Transverse colon (tissue), 3 donors: ENCODE measurements at regions not wholly inside any gene's neighbourhood (a gene's known extent, or its start where the extent isn't known, plus 50 kb on each side); places are given as distances from the start of the nearest gene placed in this dataset.

ENCODE experiments used
- POLR2A ChIP-seq: fragments of 450-650 bp; IDR thresholded peaks from one replicate; pipeline ENCODE4 v1.6.1; 2016; ENCODE audit warnings: antibody characterized with exemption, mild to moderate bottlenecking, moderate library complexity
- TF ChIP-seq, protein P1 (sequence below), 5 experiments: fragments of 200-600 bp in 3 of 5; fragments of 450-650 bp in 2 of 5; sonication (generic) in 3 of 5; IDR thresholded peaks; 1 replicate in 2 of 5; 2 replicates in 3 of 5; pipeline ENCODE4 v1.5.1; 2016 to 2017; ENCODE audit warnings: antibody characterized with exemption in 5 of 5, inconsistent platforms in 3 of 5, mild to moderate bottlenecking in 2 of 5, moderate library complexity in 1 of 5

DNA sequence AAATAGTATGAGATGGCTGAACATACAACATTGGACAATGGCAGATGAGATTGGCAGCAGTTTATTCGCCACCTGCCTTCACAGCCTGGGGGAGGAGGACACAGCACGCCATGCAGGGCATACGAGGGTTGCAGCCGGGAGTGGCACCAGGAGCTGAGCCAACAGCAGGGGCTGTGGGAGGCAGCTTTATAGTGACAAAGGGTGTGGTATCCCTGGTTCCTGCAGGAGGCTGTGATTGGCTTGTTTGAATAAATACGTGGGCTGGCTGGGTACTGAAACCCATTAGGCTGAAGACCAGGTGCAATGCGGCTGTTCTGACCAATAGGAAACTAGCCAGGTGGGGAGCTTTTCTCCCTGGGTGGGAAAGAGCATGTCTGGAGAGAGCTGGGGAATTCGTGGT is 68.9 kb upstream of the LEP start:
- TF ChIP-seq, protein P1, sequence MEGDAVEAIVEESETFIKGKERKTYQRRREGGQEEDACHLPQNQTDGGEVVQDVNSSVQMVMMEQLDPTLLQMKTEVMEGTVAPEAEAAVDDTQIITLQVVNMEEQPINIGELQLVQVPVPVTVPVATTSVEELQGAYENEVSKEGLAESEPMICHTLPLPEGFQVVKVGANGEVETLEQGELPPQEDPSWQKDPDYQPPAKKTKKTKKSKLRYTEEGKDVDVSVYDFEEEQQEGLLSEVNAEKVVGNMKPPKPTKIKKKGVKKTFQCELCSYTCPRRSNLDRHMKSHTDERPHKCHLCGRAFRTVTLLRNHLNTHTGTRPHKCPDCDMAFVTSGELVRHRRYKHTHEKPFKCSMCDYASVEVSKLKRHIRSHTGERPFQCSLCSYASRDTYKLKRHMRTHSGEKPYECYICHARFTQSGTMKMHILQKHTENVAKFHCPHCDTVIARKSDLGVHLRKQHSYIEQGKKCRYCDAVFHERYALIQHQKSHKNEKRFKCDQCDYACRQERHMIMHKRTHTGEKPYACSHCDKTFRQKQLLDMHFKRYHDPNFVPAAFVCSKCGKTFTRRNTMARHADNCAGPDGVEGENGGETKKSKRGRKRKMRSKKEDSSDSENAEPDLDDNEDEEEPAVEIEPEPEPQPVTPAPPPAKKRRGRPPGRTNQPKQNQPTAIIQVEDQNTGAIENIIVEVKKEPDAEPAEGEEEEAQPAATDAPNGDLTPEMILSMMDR (IDR thresholded peaks at IDR 0.05): no peak
- TF ChIP-seq POLR2A: no peak
